SK-N-SH (cell line): ENCODE measurements at regions not wholly inside any gene's neighbourhood (a gene's known extent, or its start where the extent isn't known, plus 50 kb on each side); places are given as distances from the start of the nearest gene placed in this dataset.

Experiments used
- CTCF ChIP-seq: fragments of 200-600 bp; sonication (generic); IDR thresholded peaks from 2 replicates; pipeline ENCODE4 v1.6.1; 2017; ENCODE audit warnings: antibody characterized with exemption, mild to moderate bottlenecking, moderate library complexity
- EP300 ChIP-seq, 2 experiments: IDR thresholded peaks; 2 replicates each; pipeline versions ENCODE4 v1.4.0 to v1.6.1; 2012; ENCODE audit warnings: borderline replicate concordance in 1 of 2, low read depth in 1 of 2, low read length in 1 of 2
- GATA2 ChIP-seq: sonication (generic); formaldehyde crosslinking; IDR thresholded peaks from 2 replicates; pipeline ENCODE4 v1.5.0; 2020; ENCODE audit warnings: mild to moderate bottlenecking, missing genetic modification reagents
- JUND ChIP-seq: IDR thresholded peaks from 2 replicates; pipeline ENCODE4 v1.4.0; 2012
- MXI1 ChIP-seq: IDR thresholded peaks from 2 replicates; pipeline ENCODE4 v1.6.1; 2012; ENCODE audit warnings: mild to moderate bottlenecking, low read depth, low read length, improper control_type of control experiment
- NRF1 ChIP-seq: IDR thresholded peaks from 2 replicates; pipeline ENCODE4 v1.6.1; 2012; ENCODE audit warnings: low read depth, mild to moderate bottlenecking, low read length
- POLR2AphosphoS5 ChIP-seq: IDR thresholded peaks from 2 replicates; pipeline ENCODE4 v1.6.1; 2012; ENCODE audit warnings: low read depth, low read length
- RAD21 ChIP-seq: IDR thresholded peaks from 2 replicates; pipeline ENCODE4 v1.6.1; 2012; ENCODE audit warnings: mild to moderate bottlenecking, low read length
- RFX5 ChIP-seq: IDR thresholded peaks from 2 replicates; pipeline ENCODE4 v1.6.1; 2012; ENCODE audit warnings: mild to moderate bottlenecking, improper control_type of control experiment, low read length
- TF ChIP-seq, protein P1 (sequence below): fragments of 150-350 bp; IDR thresholded peaks from 2 replicates; pipeline ENCODE4 v1.6.1; 2017; ENCODE audit warnings: antibody characterized with exemption, low read length, low read depth, borderline replicate concordance

GRCh38 chr20:39633689-39634088 is 671.5 kb downstream of the DHX35 start:
- no peak for TF ChIP-seq RAD21
- no peak for TF ChIP-seq GATA2 (CRISPR knock-in tag)
- TF ChIP-seq NRF1 = no peak
- no peak for TF ChIP-seq POLR2AphosphoS5
- TF ChIP-seq CTCF = no peak
- TF ChIP-seq EP300 (IDR thresholded peaks at IDR 0.05; ENCODE audit: borderline replicate concordance in 1 of 2, low read depth in 1 of 2, low read length in 1 of 2) = no peak
- no peak for TF ChIP-seq MXI1
- TF ChIP-seq, protein P1, sequence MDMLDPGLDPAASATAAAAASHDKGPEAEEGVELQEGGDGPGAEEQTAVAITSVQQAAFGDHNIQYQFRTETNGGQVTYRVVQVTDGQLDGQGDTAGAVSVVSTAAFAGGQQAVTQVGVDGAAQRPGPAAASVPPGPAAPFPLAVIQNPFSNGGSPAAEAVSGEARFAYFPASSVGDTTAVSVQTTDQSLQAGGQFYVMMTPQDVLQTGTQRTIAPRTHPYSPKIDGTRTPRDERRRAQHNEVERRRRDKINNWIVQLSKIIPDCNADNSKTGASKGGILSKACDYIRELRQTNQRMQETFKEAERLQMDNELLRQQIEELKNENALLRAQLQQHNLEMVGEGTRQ = no peak
- TF ChIP-seq JUND = no peak
- no peak for TF ChIP-seq RFX5
